ENCODE measurements at regions not wholly inside any gene's neighbourhood (a gene's known extent, or its start where the extent isn't known, plus 50 kb on each side); places are given as distances from the start of the nearest gene placed in this dataset.
"Not testable (repeated sequence)": the region's sequence is repeated elsewhere in the genome, so short reads cannot be mapped to it uniquely, and the experiment has no call there.

DNA sequence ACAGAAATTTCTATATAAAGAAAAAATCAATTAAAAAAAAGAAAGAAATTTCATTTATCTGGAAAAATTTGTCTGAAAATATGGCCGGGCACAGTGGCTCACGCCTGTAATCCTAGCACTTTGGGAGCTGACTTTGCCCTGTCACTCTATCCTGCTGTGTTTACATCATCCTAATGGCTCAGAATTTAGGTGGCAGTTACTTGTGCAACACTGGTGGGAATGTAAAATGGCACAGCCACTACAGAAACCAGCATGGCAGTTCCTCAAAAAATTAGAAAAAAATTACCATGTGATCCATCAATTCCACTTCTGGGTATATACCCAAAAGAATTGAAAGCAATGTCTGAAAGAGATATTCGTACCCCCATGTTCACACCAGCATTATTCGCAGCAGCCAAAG lies 405.2 kb upstream of the AUTS2 start:
- DNase-seq (ENCODE audit: low read depth), result no peak

DNA sequence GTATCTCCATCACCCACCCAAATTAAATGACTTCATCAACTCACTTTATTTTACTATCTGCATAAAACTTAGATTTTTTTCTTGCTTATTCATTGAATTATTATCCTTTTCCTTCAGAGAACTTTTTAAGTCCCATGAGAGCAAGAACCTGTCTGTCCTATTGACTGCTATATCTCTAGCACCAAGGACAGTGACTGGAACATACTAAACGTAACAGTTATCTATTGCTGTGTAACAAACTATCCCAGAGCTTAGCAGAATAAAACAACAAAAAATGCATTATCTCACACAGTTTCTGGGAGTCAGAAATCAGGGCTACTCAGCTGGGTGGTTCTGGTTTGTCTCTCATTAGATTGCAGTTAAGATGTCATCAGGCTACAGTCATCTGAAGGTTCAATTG lies 401.7 kb upstream of the AUTS2 start:
- DNase-seq (ENCODE audit: low read depth), result no peak

GRCh38 chr7:69198250-69198649 lies 400.0 kb upstream of the AUTS2 start:
- no peak for DNase-seq (ENCODE audit: low read depth)

DNA sequence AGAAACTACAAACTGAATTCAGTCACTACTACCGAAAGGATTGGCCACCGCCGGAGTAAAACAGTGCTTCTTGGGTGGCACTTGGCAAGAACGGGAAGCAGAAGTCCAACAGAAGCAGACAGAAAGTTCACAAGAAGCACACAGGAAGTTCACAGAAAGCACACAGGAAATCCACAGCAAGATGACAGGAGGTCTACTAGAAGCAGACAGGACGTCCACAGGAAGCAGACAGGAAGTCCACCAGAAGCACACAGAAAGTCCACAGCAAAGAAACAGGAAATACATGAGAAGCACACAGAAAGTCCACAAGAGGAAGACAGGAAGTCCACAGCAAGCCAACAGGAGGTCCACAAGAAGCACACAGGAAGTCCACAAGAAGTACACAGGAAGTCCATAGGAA lies 399.2 kb upstream of the AUTS2 start:
- no peak for DNase-seq (ENCODE audit: low read depth)

- no peak for DNase-seq (ENCODE audit: low read depth)
These were observed 398.6 kb upstream of the AUTS2 start for GRCh38 chr7:69199661-69200060.

DNA sequence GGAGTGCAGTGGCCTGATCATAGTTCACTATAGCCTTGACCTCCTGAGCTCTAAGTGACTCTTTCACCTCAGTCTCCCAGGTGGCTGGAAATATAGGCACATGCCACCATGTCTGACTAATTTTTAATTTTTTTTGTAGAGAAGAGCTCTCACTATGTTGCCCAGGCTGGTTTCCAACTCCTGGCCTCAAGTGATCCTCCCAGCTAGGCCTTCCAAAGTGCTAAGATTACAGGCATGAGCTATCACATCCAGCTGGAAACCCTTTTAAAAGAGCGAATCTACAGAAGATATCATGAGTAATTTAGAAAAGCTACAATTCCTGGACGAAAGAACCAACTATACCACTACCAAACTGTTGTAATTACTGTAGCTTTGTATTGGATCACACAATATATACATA lies 394.4 kb upstream of the AUTS2 start:
- DNase-seq (ENCODE audit: low read depth), result no peak

- no peak for DNase-seq (ENCODE audit: low read depth)
These were observed 393.3 kb upstream of the AUTS2 start for GRCh38 chr7:69204943-69205342.

GRCh38 chr7:69205581-69205980 lies 392.7 kb upstream of the AUTS2 start:
- DNase-seq (ENCODE audit: low read depth), result no peak

- DNase-seq (ENCODE audit: low read depth), result no peak
These were observed 390.0 kb upstream of the AUTS2 start for GRCh38 chr7:69208276-69208675.

DNA sequence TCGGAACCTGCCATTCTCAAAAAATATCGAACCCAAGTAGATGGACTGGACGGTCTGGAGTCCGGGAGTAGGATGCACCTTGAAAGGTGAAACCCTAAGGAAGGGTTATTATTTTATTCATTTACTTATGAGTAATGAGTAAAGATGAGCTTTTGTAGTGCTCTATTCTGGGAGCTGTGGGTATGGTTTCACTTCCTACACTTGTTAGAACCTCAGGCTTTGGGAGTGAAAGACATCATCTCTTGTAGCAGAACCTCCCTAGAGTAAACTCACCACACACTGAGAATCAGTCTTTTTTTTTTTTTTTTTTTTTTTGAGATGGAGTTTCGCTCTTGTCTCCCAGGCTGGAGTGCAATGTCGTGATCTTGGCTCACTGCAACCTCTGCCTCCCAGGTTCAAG lies 389.4 kb upstream of the AUTS2 start:
- DNase-seq (ENCODE audit: low read depth), result no peak

DNA sequence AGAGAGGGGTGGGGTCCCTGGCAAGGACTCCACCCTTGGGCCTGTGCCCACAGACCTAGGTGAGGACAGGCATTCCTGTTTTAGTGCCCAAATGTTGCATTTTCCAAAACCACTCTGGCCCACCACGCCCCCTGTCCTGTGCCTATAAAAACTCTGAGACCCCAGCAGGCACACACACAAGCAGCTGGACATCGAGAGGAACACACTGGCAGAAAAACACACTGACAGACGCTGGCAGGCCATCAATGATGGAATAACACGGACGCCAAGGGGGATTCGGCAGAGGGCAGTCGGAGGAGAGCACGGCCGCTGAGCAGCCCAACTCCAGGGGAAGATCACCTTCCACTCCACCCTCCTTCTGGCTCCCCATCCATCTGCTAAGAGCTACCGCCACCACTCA lies 386.9 kb upstream of the AUTS2 start:
- DNase-seq (ENCODE audit: low read depth), result no peak

GRCh38 chr7:69211739-69212138 lies 386.5 kb upstream of the AUTS2 start:
- DNase-seq (ENCODE audit: low read depth), result no peak

- peak; percentile 1 for DNase-seq (ENCODE audit: low read depth)
These were observed 384.4 kb upstream of the AUTS2 start for GRCh38 chr7:69213878-69214277.

DNA sequence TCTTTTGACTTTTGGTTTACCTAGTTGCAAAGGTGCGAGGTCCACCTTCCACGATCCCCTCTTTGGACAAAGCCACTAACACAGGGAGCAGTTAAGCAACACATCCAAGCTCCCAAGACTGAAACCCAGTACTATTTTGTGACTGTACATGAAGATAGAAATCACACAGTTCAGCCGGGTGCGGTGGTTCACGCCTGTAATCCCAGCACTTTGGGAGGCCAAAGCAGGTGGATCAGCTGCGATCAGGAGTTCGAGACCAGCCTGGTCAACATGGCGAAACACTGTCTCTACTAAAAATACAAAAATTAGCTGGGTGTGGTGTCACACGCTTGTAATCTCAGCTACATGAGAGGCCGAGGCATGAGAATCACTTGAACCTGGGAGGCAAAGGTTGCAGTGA lies 382.8 kb upstream of the AUTS2 start:
- not testable (repeated sequence) for DNase-seq (ENCODE audit: low read depth)

DNA sequence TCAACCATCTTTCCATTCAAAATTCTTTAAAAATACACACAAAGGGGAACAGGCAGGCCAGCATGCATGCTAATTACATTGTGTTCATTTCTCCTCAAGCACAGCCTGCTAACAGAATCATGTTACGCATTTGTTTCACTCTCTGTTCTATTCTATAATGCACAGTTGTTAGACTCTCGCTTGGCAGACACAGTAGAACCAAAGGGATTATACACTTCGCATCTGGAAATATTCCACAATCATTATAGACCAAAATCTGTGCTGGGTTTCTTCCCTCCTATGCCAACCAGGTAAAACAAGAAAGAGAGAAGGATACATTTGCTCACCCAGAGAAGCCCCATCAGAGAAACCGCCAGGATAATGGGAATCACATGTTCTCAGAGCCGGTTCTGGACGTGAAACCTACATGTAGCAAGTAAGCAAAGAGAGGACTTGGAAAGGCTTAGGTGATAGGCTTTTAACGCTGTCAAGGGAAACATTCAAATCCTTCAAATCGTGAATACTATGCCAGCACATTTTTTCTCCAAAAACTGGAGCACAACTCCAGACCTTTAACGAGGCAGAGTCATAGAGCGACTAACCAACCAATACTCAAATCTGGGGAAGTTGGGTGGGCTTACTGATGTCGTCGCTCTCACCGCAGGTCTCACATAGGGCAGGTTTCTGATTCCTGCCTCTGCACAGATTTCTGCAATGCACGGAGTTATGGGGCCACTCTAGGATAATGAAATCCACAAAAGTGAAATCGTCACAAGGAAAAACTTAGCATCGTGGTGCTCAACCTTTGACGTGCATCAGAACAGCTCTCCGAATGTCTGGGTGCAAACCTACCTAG lies 380.5 kb upstream of the AUTS2 start:
- DNase-seq (ENCODE audit: low read depth), result no peak

- no peak for DNase-seq (ENCODE audit: low read depth)
These were observed 379.7 kb upstream of the AUTS2 start for GRCh38 chr7:69218576-69218975.

DNA sequence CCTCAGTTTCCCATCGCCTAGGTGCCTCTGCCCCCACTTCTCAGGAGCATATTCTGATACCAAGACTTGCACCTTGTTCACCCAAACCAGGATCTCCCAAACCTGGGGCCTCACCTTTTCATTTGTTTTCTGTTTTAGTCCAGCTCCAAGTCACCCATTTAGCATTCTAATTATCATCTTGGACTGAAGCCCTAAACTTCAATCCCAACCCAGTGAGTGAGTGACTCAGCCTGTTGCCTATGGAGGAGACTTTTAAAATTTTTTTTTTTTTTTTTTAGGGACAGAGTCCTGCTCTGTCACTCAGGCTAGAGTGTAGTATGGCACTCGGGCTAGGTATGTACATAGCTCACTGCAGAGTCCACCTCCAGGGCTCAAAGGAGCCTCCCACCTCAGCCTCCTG lies 378.9 kb upstream of the AUTS2 start:
- DNase-seq (ENCODE audit: low read depth), result no peak

DNA sequence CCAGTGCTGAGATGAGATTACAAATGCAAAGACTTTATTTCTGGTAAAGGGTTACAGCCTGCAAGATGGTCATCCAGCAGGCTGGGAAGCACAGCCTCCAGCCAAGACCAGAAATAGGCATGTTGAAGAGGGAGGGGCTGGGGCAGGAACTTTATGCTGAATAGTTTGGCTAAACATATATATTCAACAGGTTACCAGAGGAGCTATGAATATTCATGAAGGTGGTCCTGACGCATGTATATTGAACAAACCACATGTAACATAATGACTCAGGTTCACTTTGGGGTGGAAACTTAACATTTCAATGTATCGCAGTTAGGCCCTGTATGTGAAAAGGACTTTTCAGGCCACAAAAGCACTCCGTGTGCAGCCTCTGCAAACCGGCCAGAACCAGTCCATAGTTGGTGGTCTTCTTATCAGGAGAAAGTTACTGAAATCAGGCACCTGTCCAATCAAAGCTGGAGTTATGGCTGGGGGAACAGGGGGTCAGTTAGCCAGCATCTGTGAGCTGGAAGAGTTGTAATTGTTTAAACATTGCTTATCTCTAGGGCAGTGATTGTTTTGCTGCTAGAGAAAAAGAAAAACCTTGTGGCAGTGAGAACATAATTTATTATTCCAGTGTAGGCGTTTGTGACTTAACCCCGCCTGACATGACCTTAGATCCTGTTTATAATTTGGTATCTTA lies 372.9 kb upstream of the AUTS2 start:
- DNase-seq (ENCODE audit: low read depth), result no peak

DNA sequence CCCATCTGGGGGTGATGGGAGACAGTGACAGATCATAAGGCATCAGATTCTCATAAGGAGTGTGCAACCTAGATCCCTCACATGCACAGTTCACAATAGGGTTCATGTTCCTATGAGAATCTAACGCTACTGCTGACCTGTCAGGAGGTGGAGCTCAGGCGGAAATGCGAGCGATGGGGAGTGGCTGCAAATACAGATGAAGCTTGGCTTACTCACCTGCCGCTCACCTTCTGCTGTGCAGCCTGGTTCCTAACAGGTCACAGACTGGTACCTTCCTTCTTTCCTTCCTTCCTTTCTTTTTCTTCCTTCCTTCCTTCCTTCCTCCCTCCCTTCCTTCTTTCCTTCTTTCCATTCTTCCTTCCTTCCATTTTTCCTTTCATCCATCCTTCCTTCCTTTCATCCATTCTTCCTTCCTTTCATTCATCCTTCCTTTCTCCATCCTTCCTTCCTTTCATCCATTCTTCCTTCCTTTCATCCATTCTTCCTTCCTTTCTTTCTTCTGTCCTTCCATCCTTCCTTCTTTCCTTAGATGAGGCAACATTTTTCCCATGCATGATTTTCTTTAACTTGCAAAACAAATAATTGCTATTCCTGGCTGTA lies 370.0 kb upstream of the AUTS2 start:
- DNase-seq (ENCODE audit: low read depth), result no peak

DNA sequence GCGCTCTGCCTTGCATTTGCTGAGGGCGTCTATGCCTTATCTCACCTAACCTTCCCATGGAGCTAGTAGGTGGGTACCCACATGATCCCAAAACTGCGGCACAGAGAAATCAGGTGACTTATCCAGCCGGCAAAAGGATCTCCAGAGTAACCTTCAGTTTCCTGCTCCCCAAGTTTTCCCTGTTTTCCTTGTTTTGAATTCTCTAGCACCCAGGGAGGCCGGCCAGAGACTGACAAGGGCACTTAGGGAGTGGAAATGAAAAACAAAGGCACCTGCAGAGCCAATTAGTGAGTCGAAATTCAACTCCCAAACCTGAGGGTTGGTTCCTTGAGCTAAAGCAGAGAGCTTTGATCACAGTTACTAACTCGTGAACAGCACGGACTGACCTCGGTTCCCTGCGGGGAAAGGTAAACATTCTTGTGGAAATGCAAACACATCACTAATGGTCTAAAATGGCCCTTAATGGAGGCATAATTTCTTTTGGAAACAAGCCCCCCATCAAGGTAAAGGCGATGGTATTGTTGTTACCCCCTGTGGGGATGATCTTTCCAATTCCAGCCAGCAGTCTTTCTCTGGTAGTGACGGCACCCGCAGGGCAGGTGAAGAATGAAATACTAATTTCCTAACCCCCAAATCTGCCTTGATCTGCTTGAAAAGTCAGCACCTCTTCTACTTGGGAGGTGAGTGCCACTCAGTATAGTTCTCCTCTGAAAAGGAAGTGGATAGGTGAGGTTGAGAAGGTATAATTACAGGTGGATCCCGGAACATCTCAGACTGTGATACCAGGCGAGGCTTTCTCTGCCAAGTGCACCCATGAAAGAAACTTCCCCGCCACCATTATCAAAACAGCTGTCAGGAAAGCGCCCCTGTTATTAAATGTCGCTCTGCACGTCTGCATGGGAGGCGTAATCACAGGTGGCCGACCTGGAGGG lies 365.6 kb upstream of the AUTS2 start:
- no peak for DNase-seq (ENCODE audit: low read depth)

GRCh38 chr7:69237541-69237940 lies 360.7 kb upstream of the AUTS2 start:
- DNase-seq (ENCODE audit: low read depth), result no peak

DNA sequence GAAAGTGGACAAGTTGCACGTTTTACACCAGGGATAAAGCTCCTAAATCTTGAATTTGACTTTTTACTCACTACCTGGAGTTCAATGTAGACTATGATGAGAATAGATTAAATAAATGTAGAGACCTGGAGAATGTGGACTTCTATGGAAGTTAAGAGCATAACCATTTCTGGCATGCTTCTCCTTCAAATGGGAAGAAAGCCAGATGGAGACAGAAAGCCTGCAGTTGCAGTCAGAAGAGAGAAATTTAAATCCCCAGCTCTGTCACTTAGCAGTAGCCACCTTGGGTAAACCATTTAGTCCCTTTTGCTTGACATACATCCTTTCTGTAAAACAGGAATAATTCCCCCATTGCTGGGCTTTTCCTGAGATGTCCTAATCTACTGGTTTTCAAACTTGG lies 355.3 kb upstream of the AUTS2 start:
- DNase-seq (ENCODE audit: low read depth), result no peak

Measured in EH (cell line).